Astrocyte (in vitro differentiated cells and primary cell): ENCODE measurements at regions not wholly inside any gene's neighbourhood (a gene's known extent, or its start where the extent isn't known, plus 50 kb on each side); places are given as distances from the start of the nearest gene placed in this dataset.

ENCODE experiments used
- DNase-seq: peaks from one replicate; pipeline ENCODE4 v3.0.0-alpha.2; 2010; ENCODE audit warnings: low read depth
- FAIRE-seq: peaks from 2 replicates; lab custom pipeline; 2011; peaks lifted over from hg19 to GRCh38; lab: Jason Lieb, UNC
- H2AFZ ChIP-seq: 2 replicates; pipeline ENCODE4 v1.6.0; 2012; ENCODE audit warnings: low read depth, low read length, inconsistent platforms
- H3K27ac ChIP-seq: 2 replicates; pipeline ENCODE4 v1.5.1; 2011; ENCODE audit warnings: low read depth, low read length, inconsistent platforms
- H3K27me3 ChIP-seq: 2 replicates; pipeline ENCODE4 v1.6.0; 2011; ENCODE audit warnings: low read length, inconsistent platforms; ENCODE audit not compliant: insufficient read depth
- H3K36me3 ChIP-seq: 2 replicates; pipeline ENCODE4 v1.5.1; 2011; ENCODE audit warnings: low read length, inconsistent platforms; ENCODE audit not compliant: insufficient read depth
- H3K4me1 ChIP-seq: 2 replicates; pipeline ENCODE4 v1.5.1; 2011; ENCODE audit warnings: low read length, inconsistent platforms; ENCODE audit not compliant: insufficient read depth
- H3K4me2 ChIP-seq: 2 replicates; pipeline ENCODE4 v1.6.0; 2012; ENCODE audit warnings: low read length, inconsistent platforms
- H3K4me3 ChIP-seq: 2 replicates; pipeline ENCODE4 v1.5.1; 2011; ENCODE audit warnings: low read depth, mild to moderate bottlenecking, low read length, inconsistent platforms; ENCODE audit not compliant: insufficient read depth
- H3K79me2 ChIP-seq: 2 replicates; pipeline ENCODE4 v1.6.0; 2012; ENCODE audit warnings: mild to moderate bottlenecking, low read length, inconsistent platforms; ENCODE audit not compliant: insufficient read depth
- H3K9ac ChIP-seq: 2 replicates; pipeline ENCODE4 v1.6.0; 2012; ENCODE audit warnings: mild to moderate bottlenecking, low read length, inconsistent platforms
- H3K9me3 ChIP-seq: 2 replicates; pipeline ENCODE4 v1.5.1; 2012; ENCODE audit warnings: low read depth, mild to moderate bottlenecking, low read length, inconsistent platforms; ENCODE audit not compliant: insufficient read depth
- H4K20me1 ChIP-seq: 2 replicates; pipeline ENCODE4 v1.6.0; 2012; ENCODE audit warnings: low read length, inconsistent platforms; ENCODE audit not compliant: insufficient read depth
- H3K27ac Mint-ChIP-seq: one replicate; pipeline ENCODE4 v1.8.0; 2021; ENCODE audit warnings: mild to moderate bottlenecking, mixed read lengths; ENCODE audit not compliant: unreplicated experiment
- H3K27me3 Mint-ChIP-seq: one replicate; pipeline ENCODE4 v1.8.0; 2021; ENCODE audit warnings: low read depth, mixed read lengths; ENCODE audit not compliant: unreplicated experiment
- H3K36me3 Mint-ChIP-seq: one replicate; pipeline ENCODE4 v1.8.0; 2021; ENCODE audit warnings: low read depth, mixed read lengths; ENCODE audit not compliant: unreplicated experiment
- H3K4me1 Mint-ChIP-seq: one replicate; pipeline ENCODE4 v1.8.0; 2021; ENCODE audit warnings: low read depth, mixed read lengths; ENCODE audit not compliant: unreplicated experiment
- H3K4me3 Mint-ChIP-seq: one replicate; pipeline ENCODE4 v1.8.0; 2021; ENCODE audit warnings: mild to moderate bottlenecking, moderate library complexity, mixed read lengths; ENCODE audit not compliant: unreplicated experiment
- H3K9me3 Mint-ChIP-seq: one replicate; pipeline ENCODE4 v1.8.0; 2021; ENCODE audit warnings: mild to moderate bottlenecking, mixed read lengths; ENCODE audit not compliant: unreplicated experiment
- EZH2 ChIP-seq: IDR thresholded peaks from 2 replicates; pipeline ENCODE4 v1.6.1; 2012; ENCODE audit warnings: mild to moderate bottlenecking, low read length, inconsistent platforms; ENCODE audit not compliant: insufficient read depth
- TF ChIP-seq, protein P1 (sequence below): IDR thresholded peaks from 2 replicates; pipeline ENCODE4 v1.5.1; 2011; ENCODE audit warnings: low read depth, mild to moderate bottlenecking, inconsistent platforms, low read length, moderate library complexity; ENCODE audit not compliant: insufficient read depth

DNA sequence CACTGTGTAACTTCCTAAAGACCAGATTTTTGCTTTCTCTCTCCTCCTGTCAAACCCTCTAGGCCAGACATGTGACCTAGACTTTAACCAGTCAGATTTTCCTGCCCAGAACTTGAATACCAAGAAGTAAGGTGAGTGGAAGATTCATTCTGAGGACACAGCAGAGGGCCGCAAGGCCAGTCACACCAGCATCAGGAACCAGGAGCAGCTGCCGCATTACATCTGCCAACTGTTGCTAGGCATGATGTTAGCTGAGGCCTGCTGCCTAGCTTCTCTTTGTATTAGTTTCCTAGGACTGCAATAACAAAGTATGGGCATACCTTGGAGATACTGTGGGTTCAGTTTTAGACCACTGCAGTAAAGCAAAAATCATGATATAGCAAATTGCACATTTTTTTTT is 101.9 kb upstream of the BMP4 start:
- Histone ChIP-seq H3K9me3 (no peaks in the 10 kb centered on the region), H2AFZ (no peak overlapping the region), H3K4me3 (no peak overlapping the region), H3K36me3 (no peaks in the 10 kb centered on the region), H3K27ac (no peak overlapping the region), H3K9ac (no peak overlapping the region), H3K79me2 (no peaks in the 10 kb centered on the region), H3K4me1 (no peaks in the 10 kb centered on the region), H4K20me1 (no peaks in the 10 kb centered on the region), H3K4me2 (no peak overlapping the region), H3K27me3 (no peaks in the 10 kb centered on the region)
- Mint-ChIP-seq H3K27ac (no peak overlapping the region), H3K4me1 (no peaks in the 10 kb centered on the region), H3K36me3 (no peaks in the 10 kb centered on the region), H3K4me3 (no peak overlapping the region), H3K27me3 (peaks cover 2% of the 10 kb centered on the region), H3K9me3 (no peaks in the 10 kb centered on the region)
- TF ChIP-seq, protein P1, sequence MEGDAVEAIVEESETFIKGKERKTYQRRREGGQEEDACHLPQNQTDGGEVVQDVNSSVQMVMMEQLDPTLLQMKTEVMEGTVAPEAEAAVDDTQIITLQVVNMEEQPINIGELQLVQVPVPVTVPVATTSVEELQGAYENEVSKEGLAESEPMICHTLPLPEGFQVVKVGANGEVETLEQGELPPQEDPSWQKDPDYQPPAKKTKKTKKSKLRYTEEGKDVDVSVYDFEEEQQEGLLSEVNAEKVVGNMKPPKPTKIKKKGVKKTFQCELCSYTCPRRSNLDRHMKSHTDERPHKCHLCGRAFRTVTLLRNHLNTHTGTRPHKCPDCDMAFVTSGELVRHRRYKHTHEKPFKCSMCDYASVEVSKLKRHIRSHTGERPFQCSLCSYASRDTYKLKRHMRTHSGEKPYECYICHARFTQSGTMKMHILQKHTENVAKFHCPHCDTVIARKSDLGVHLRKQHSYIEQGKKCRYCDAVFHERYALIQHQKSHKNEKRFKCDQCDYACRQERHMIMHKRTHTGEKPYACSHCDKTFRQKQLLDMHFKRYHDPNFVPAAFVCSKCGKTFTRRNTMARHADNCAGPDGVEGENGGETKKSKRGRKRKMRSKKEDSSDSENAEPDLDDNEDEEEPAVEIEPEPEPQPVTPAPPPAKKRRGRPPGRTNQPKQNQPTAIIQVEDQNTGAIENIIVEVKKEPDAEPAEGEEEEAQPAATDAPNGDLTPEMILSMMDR, result no peak
- TF ChIP-seq EZH2, result no peak
- DNase-seq, result no peak
- no peak for FAIRE-seq

DNA sequence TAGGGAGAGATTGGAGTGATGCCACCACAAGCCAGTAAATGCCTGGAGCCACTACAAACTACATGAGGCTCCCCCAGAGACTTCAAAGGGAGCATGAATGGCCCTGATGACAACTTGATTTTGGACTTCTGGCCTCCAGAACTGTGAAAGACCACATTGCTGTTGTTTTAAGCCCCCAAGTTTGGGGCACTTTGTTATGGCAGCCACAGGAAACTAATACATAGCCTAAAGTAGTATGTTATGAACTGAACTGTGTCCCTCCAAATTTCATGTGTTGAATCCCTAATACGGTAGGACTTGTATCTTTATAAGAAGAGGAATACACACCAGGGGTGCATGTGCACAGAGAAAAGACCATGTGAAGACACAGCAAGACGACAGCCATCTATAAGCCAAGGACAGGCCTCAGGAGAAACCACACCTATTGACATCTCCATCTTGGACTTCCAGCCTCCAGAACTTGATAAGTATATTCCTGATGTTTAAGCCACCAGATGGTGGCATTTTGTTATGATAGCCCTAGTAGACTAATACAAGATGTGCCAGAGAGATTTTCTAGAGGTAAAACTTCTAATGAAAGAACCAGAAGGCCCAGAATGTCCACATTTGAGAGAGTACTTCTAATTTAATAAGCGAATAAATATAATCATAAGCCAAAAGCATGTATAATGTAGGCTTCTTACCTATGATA is 127.1 kb upstream of the BMP4 start:
- H3K9me3 Mint-ChIP-seq, result no peaks in the 10 kb centered on the region
- H3K4me1 Mint-ChIP-seq, result peaks cover 12% of the 10 kb centered on the region
- Histone ChIP-seq H3K4me3 (no peak overlapping the region), H2AFZ (no peak overlapping the region), H4K20me1 (no peaks in the 10 kb centered on the region), H3K79me2 (no peaks in the 10 kb centered on the region), H3K27ac (no peak overlapping the region), H3K36me3 (no peaks in the 10 kb centered on the region), H3K9ac (no peak overlapping the region), H3K9me3 (no peaks in the 10 kb centered on the region), H3K4me1 (no peaks in the 10 kb centered on the region), H3K4me2 (no peak overlapping the region), H3K27me3 (no peaks in the 10 kb centered on the region)
- DNase-seq (no peak), FAIRE-seq (no peak)
- no peak overlapping the region for H3K4me3 Mint-ChIP-seq
- TF ChIP-seq, protein P1, result no peak
- no peak for TF ChIP-seq EZH2
- H3K27me3 Mint-ChIP-seq, result no peaks in the 10 kb centered on the region
- H3K27ac Mint-ChIP-seq, result no peak overlapping the region
- no peaks in the 10 kb centered on the region for H3K36me3 Mint-ChIP-seq

DNA sequence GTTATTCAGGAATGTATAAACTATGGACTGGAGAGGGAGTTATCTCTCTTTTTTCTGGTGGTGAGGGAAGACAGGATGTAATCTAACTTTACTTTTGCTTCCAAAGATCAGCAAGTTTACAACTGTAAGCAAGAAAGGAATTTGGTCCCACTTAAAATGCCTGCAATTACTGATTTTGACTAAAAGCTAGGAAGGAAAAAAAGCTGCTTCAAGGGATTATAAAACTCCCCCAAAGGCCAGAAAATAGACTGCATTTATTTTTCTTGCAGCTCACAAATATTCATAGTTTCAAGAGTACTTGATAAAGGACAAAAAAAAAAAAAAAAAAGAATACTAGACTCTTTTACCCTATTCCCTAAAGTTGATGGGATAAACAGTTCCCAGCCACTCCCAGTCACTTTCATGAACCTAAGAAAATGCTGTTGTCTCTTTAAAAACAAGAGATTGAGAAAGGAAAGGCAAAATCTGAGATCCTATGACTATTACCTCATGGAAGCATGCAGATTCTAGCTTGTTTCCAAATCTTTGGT is 128.7 kb upstream of the BMP4 start:
- H3K36me3 ChIP-seq, result no peaks in the 10 kb centered on the region
- Mint-ChIP-seq H3K4me1 (peaks cover 12% of the 10 kb centered on the region), H3K27ac (no peak overlapping the region), H3K36me3 (no peaks in the 10 kb centered on the region), H3K9me3 (no peaks in the 10 kb centered on the region), H3K4me3 (no peak overlapping the region), H3K27me3 (no peaks in the 10 kb centered on the region)
- H3K9ac ChIP-seq, result no peak overlapping the region
- H3K4me1 ChIP-seq, result no peaks in the 10 kb centered on the region
- H3K27ac ChIP-seq, result no peak overlapping the region
- H3K9me3 ChIP-seq, result no peaks in the 10 kb centered on the region
- FAIRE-seq (no peak), DNase-seq (peak; percentile 23)
- H3K27me3 ChIP-seq, result no peaks in the 10 kb centered on the region
- H3K79me2 ChIP-seq, result no peaks in the 10 kb centered on the region
- no peak overlapping the region for H3K4me2 ChIP-seq
- H3K4me3 ChIP-seq, result no peak overlapping the region
- no peaks in the 10 kb centered on the region for H4K20me1 ChIP-seq
- no peak overlapping the region for H2AFZ ChIP-seq
- TF ChIP-seq EZH2, result no peak
- TF ChIP-seq, protein P1, result no peak
